GM08714 (cell line): ENCODE measurements at regions not wholly inside any gene's neighbourhood (a gene's known extent, or its start where the extent isn't known, plus 50 kb on each side); places are given as distances from the start of the nearest gene placed in this dataset.
"Not testable (repeated sequence)": the region's sequence is repeated elsewhere in the genome, so short reads cannot be mapped to it uniquely, and the experiment has no call there.

Experiments used
- H3K4me3 ChIP-seq: fragments of 200-500 bp; sonication (Bioruptor generic); 2 replicates; pipeline ENCODE4 v1.5.1; 2014; ENCODE audit warnings: mild to moderate bottlenecking, low read length, inconsistent platforms
- ZNF274 ChIP-seq: IDR thresholded peaks from 2 replicates; pipeline ENCODE4 v1.6.1; 2012; ENCODE audit warnings: mild to moderate bottlenecking, low read depth, low read length

DNA sequence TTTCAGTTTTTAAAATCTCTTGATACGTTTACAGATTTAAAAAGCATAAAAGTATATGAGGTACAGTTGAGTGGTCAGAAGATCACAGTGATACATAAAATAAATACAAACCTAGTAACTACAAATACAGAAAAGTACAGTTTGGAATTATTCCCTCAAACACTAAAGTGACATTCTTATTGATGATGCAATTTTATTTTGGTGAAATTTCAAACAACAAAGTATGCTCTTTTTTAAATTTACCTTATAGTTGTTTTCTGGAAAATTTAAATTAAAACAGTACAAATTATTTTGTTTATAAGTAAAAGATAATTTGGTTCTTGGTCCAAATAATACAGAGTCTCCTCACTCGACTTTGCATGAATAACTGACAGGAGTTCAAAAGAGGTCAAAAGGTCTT is 1305.1 kb upstream of the GJE1 start:
- H3K4me3 ChIP-seq, result no peak overlapping the region
- no peak for TF ChIP-seq ZNF274

DNA sequence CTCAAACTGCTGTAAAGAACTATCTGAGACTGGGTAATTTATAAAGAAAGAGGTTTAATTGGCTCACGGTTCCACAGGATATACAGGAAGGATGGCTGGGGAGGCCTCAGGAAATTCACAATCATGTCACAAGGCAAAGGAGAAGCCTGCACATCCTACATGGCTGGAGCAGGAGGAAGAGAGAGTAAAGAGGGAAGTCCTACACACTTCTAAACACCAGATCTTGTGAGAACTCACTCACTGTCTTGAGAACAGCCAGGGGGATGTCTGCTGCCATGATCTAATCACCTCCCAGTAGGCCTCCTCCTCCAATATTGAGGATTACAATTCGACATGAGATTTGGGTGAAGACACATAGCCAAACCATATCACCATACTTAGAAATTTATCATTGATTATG is 1307.0 kb upstream of the GJE1 start:
- H3K4me3 ChIP-seq, result no peak overlapping the region
- TF ChIP-seq ZNF274, result no peak

DNA sequence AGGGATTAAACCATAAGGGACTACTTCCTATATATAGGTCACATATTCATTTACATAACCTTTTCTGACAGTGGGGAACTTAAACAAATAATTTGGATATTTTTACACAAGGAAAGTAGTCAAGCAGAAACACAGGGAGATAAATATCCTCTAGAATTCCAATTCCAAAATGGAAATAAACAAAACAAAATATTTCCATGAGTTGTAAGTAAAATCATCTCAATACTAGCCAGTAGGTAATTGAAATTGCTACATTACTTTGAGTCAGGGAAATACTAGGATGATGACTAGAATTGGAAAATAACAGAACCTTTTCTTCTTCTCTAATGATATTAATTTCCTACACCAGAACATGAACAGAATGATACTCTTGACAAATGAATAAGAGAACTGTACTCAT is 1308.1 kb upstream of the GJE1 start:
- TF ChIP-seq ZNF274, result no peak
- H3K4me3 ChIP-seq, result no peak overlapping the region

DNA sequence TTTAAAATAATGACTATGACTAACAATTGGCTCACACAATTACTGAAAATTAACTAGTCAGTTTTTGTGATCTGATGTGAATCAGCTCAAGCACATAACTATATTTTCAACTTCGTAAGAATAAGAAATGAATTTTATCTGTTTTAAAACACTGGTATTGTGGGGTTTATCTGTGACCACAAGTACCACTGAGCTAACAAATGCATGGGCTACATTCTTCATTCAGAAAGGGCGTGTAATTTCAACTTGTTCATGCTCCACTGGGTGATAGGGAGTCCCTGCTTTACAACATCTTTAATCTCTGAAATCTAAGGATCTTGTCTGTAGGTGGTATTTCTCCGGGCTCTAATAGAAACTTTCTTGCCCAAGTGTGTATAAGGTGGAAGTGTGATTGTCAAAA is 1311.5 kb upstream of the GJE1 start:
- H3K4me3 ChIP-seq, result no peak overlapping the region
- TF ChIP-seq ZNF274, result no peak

DNA sequence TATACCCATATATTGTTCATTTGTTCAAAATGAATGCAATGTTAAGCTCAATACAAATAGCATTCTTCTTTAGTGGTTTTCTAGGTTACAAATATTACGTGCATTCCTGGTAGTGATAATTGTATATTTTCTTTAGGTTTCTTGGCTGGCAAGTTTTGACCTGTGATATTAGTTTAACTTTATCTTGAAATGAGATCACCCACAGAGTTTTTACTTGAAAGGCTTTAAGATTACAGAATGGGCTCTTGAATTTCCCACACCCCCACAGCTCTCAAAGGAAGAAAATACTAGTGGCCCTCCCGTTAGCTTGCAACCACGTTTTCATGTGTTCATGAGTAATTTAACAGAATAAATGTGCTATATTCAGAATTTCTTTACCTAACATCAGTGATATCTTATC is 1315.5 kb upstream of the GJE1 start:
- no peak for TF ChIP-seq ZNF274
- no peak overlapping the region for H3K4me3 ChIP-seq

DNA sequence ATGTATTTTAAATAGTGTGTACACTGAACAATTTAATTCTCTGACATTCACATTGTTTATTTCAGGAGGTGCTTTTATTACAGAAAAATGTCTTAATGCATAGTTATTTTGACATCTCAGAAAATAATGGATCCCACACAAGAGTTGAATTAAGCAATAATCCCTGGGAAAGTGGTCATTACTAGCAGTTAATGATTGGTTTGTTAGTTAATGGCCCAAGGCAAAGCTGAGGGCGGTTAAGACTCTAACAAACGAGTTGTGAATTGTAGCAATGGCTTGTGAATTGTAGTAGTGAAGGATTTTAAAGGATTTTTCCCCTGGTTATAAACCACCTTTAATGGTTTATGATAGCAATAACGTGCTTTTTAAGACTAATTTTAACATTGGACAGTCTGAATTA is 1316.0 kb upstream of the GJE1 start:
- H3K4me3 ChIP-seq, result no peak overlapping the region
- TF ChIP-seq ZNF274, result no peak

DNA sequence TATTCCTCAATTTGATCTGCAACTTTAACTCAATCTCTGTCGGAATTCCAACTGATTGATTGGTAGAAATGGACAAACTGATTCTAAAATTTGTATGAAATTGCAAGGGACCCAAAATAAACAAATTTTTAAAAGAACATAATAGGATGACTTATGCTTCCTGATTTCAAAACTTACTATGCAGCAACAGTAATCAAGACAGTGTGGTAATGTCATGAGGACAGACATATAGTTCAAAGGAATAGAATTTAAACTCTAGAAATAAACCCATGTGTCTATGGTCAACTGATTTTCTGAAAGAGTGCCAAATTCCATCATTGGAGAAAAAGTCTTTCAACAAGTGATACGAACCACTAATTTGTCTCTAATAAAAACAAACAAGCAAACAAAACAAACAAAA is 1320.1 kb upstream of the GJE1 start:
- TF ChIP-seq ZNF274, result no peak
- H3K4me3 ChIP-seq, result no peak overlapping the region

DNA sequence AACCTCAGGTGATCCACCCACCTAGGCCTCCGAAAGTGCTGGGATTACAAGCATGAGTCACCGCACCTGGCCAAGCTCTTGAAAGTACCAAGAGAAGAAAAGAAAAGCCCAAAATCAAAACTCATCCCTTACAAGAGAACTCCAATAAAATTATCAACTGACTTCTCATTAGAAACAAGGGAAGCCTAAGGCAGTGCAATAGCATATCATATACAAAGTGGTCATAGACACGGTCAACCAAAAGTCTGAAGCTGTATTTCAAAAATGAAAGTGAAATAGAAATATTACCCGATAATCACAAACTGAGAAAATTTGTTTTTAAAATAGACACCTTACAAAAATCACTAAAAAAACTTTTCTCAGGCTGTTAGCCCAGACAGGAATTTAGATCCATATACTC is 1321.1 kb upstream of the GJE1 start:
- no peak for TF ChIP-seq ZNF274
- H3K4me3 ChIP-seq, result no peak overlapping the region

DNA sequence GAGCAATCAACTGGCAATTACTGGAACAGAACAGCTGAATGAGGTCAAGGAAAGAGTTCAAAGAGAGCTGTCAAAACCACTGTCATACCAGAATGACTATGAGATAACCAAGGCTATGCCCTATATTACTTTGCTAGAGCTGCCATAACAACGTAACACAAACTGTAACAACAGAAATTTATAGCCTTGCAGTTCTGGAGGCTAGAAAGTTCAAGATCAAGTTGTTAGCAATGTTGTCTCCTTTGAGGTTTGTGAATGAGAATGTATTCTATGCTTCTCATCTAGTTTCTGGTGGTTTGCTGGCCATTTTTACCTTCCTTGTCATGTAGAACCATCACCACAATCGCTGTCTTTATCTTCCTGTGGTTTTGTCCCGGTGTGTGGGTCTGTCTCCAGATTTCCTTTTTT is 1323.0 kb upstream of the GJE1 start:
- TF ChIP-seq ZNF274, result no peak
- no peak overlapping the region for H3K4me3 ChIP-seq

DNA sequence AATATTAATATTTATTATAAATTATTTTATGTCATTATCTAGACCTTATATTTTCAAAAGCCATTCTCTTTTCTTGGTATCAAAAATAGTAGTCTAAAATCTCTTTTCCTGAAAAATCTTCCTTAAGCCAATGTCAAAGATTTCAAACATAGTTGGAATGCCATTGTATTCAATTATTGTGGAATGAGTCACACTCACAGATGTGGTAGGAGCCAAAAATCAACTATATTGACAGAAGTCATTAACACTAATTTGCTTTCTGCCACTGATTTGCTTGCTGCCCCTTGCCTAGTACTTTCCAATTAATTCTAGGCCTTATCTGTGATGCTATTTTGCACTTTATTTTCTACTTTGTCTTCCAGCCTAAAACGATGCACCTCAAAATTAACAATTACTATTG is 1326.3 kb upstream of the GJE1 start:
- no peak overlapping the region for H3K4me3 ChIP-seq
- TF ChIP-seq ZNF274, result no peak

DNA sequence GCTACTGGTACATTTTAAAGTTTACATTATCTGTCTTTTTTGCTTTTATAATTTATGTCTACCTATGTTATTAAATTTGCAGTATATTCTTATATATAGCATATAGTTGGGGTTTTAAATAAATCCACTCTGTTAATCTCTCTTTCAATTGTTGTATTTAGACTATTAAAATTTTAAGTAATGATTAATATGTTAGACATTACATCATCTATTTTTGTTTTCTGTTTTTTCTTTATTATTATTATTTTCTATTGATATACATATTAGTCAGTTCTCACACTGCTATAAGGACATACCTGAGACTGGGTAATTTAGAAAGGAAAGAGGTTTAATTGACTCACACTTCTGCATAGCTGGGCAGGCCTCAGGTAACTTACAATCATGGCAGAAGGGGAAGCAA is 1338.2 kb upstream of the GJE1 start:
- H3K4me3 ChIP-seq, result no peak overlapping the region
- no peak for TF ChIP-seq ZNF274

DNA sequence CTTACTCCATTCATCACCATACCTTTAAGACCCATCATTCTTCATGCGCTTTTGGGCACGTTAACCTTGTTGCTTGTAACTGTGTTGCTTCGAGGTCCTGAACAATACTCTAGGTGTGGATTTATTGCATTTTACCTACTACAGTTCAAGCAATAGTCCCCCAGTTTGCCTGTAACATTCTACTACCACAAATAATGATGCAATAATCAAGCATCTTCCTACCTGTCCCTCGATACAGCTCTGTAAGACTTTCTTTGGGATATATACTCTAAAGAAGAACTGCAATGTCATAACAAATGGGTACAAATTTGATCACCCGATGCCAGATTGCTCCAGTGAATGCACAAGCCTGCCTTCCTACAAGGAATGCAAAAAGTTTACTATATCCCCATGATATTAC is 1342.6 kb upstream of the GJE1 start:
- no peak overlapping the region for H3K4me3 ChIP-seq
- TF ChIP-seq ZNF274, result no peak

DNA sequence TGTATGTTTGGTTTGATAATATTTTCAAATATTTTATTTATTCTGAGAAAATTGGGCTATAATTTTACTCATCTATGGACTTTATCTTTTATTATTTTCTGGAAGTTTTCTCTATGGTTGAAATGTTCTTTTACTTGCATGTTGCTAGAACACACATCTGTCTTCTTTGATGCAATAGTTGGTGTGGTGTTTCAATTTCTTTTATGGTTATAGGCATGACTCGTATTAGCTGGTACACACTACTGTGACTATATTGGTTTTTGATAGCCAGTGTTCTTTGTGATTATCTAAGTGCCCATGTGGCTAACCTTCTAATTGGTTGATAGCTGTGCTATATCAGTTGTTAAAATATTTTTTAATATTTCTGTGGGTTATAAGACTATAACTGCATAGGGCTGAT is 1343.3 kb upstream of the GJE1 start:
- no peak overlapping the region for H3K4me3 ChIP-seq
- no peak for TF ChIP-seq ZNF274

DNA sequence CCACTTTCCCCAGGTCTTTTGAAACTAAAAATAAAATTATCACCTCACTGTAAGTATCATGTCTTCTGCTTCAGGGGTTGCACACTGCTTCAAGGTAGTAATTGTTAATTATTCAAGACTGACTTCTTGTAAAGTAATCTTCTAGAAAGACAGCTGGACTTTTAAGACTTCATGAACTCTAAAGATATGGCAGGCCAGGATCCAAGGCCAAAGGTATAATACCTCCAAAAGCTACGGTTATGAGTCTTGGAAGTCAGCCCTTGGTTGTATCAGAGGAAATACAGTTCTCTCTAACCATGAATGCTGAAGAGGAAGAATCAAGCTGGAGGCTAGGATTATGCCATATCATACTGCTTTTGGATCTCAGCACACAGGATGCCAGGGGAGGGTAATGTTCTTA is 1346.8 kb upstream of the GJE1 start:
- H3K4me3 ChIP-seq, result no peak overlapping the region
- TF ChIP-seq ZNF274, result no peak

DNA sequence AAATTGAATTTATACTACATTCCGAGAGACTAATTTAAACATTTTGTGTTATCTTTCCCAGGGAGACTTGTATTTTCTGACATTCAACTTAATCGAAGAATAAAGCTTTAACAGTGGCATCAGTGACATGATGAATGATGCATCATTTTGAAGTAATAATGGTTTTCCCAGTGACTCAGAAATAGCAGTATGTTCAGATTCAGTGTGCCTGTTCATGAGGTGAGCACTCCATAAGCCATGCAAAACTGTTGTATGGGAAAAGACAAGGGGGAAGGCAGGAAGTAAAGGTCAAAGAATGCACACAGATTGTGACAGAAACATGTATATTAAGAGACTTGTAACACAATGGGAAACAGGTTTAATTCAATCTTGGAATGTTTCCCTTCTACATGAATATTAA is 1348.2 kb upstream of the GJE1 start:
- no peak overlapping the region for H3K4me3 ChIP-seq
- TF ChIP-seq ZNF274, result no peak

DNA sequence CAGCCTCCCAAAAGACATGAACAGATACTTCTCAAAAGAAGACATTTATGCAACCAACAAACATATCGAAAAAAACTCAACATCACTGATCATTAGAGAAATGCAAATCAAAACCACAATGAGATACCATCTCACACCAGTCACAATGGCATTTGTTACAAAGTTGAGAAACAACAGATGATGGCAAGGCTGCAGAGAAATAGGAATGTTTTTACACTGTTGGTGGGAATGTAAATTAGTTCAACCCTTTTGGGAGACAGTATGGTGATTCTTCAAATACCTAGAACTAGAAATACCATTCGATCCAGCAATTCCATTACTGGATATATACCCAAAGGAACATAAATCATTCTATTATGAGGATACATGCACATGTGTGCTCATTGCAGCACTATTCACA is 1349.2 kb upstream of the GJE1 start:
- H3K4me3 ChIP-seq, result not testable (repeated sequence)

DNA sequence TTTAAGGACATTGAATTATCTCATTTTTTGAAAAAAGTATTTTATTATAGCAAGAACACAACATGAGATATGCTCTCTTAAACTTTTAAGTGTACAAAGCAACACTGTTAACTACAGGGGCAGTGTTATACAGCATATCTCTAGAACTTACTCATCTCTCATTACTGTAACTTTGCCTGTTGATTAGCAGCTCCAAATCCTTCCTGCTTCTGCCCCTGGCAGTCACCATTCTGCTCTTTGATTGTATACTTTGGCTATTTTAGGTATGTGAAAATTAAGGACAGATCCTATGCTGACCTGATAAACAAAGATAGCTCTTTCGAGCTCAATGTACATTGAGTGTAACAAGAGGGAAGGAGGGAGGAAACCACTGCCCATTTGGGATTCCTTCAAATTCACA is 1349.8 kb upstream of the GJE1 start:
- H3K4me3 ChIP-seq, result no peak overlapping the region
- no peak for TF ChIP-seq ZNF274
